PFSK-1 (cell line): ENCODE measurements at regions not wholly inside any gene's neighbourhood (a gene's known extent, or its start where the extent isn't known, plus 50 kb on each side); places are given as distances from the start of the nearest gene placed in this dataset.

Experiments
- POLR2AphosphoS5 ChIP-seq: IDR thresholded peaks from 2 replicates; pipeline ENCODE4 v1.6.1; 2012; ENCODE audit warnings: low read depth, mild to moderate bottlenecking, control low read depth, low read length, moderate library complexity
- TAF1 ChIP-seq: IDR thresholded peaks from 2 replicates; pipeline ENCODE4 v1.6.1; 2012; ENCODE audit warnings: low read length, control low read depth, borderline replicate concordance; ENCODE audit not compliant: insufficient read depth
- TF ChIP-seq, protein P1 (sequence below), 2 experiments: IDR thresholded peaks; 2 replicates each; pipeline versions ENCODE4 v1.6.1 to v1.8.0; 2011 to 2012; ENCODE audit warnings: low read depth in 2 of 2, low read length in 2 of 2, control low read depth in 1 of 2, inconsistent platforms in 1 of 2, mild to moderate bottlenecking in 1 of 2, moderate library complexity in 1 of 2; ENCODE audit not compliant: insufficient read depth in 1 of 2

DNA sequence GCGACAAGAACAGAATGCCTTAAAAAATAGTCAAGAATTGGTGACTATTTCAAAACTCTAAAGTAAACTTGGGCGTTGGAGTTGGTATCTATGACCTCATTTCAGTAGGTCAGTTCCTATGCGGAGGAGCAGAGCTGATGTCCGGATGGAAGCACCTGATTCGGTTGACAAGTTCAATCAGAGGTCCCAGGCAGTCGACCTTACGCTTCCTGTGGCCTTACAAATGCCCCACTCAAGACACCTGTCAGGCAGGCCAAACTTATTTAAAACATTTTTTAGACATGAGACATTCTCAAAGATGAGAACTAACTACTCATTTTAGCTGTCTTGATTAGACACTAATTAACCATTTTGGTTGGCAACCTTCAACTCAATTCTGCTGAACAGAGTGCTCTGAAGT lies 137.7 kb upstream of the ADAMTS3 start:
- TF ChIP-seq POLR2AphosphoS5: no peak
- TF ChIP-seq, protein P1, sequence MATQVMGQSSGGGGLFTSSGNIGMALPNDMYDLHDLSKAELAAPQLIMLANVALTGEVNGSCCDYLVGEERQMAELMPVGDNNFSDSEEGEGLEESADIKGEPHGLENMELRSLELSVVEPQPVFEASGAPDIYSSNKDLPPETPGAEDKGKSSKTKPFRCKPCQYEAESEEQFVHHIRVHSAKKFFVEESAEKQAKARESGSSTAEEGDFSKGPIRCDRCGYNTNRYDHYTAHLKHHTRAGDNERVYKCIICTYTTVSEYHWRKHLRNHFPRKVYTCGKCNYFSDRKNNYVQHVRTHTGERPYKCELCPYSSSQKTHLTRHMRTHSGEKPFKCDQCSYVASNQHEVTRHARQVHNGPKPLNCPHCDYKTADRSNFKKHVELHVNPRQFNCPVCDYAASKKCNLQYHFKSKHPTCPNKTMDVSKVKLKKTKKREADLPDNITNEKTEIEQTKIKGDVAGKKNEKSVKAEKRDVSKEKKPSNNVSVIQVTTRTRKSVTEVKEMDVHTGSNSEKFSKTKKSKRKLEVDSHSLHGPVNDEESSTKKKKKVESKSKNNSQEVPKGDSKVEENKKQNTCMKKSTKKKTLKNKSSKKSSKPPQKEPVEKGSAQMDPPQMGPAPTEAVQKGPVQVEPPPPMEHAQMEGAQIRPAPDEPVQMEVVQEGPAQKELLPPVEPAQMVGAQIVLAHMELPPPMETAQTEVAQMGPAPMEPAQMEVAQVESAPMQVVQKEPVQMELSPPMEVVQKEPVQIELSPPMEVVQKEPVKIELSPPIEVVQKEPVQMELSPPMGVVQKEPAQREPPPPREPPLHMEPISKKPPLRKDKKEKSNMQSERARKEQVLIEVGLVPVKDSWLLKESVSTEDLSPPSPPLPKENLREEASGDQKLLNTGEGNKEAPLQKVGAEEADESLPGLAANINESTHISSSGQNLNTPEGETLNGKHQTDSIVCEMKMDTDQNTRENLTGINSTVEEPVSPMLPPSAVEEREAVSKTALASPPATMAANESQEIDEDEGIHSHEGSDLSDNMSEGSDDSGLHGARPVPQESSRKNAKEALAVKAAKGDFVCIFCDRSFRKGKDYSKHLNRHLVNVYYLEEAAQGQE (IDR thresholded peaks at IDR 0.05; ENCODE audit: insufficient read depth in 1 of 2, low read depth in 2 of 2, low read length in 2 of 2): no peak
- no peak for TF ChIP-seq TAF1
